HG03457 (cell line): ENCODE measurements at regions not wholly inside any gene's neighbourhood (a gene's known extent, or its start where the extent isn't known, plus 50 kb on each side); places are given as distances from the start of the nearest gene placed in this dataset.
"Not testable (repeated sequence)": the region's sequence is repeated elsewhere in the genome, so short reads cannot be mapped to it uniquely, and the experiment has no call there.

Experiments
- ATAC-seq: cut with Tn5 transposase; IDR thresholded peaks from one replicate; pipeline ENCODE4 v1.9.1; 2021; ENCODE audit warnings: moderate number of reproducible peaks; ENCODE audit not compliant: unreplicated experiment

DNA sequence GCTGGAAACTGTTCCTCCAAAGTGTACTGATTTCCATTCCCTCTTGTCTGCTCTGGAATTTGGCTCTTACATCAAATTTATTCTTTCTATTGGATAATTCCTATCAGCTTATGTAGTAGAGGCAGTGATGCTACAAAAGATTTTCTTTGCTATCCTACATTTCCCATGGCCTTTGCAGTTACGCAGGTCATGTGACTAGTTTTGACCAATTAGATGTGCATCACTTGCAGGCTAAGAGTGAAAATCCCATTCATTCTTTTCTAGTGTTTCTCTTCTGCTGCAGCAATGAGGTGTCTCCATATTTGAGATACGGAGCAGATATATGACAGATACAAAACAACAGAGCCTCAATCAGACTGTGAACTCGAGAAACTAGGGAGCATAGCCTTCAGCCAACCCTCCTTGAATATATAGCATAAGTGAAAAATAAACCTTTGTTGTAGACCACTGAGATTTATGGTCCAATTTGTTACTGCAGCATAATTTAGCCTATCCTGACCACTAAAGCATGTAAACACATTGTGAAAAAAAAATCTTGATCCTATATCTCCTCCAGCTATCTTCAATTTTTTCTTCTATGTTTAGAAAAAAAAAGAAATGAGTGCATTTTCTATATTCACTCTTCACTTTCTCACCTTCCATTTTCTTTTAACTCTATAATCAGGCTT is 102.0 kb downstream of the HNMT start:
- ATAC-seq, result no peak

DNA sequence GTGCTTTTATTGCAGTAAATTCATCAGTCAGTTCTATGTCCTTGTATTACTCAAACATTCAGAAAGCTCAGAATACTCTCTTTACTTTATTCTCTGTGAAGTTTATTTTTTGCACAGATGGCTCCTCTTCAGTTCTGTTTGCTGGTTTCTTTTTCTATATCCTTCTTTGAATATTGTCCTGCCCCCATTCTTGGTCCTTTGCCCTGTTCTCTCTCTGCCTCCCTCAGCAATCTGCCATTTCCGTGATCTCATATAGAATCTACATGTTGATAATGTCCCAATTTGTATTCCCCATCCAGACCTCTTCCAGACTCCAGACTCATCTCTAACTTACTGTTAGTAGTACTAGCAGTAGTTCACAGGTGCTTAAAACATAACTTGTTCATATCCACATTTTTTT is 102.6 kb downstream of the HNMT start:
- ATAC-seq, result no peak

DNA sequence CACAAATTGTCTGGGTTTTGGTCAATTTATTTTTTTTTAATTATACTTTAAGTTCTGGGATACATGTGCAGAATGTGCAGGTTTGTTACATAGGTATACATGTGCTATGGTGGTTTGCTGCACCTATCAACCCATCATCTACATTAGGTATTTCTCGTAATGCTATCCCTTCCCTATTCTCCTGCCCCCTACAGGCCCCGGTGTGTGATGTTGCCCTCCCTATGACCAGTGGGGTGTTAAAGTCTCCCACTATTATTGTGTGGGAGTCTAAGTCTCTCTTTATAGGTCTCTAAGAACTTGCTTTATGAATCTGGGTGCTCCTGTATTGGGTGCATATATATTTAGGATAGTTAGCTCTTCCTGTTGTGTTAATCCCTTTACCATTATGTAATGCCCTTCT is 104.4 kb downstream of the HNMT start:
- not testable (repeated sequence) for ATAC-seq

DNA sequence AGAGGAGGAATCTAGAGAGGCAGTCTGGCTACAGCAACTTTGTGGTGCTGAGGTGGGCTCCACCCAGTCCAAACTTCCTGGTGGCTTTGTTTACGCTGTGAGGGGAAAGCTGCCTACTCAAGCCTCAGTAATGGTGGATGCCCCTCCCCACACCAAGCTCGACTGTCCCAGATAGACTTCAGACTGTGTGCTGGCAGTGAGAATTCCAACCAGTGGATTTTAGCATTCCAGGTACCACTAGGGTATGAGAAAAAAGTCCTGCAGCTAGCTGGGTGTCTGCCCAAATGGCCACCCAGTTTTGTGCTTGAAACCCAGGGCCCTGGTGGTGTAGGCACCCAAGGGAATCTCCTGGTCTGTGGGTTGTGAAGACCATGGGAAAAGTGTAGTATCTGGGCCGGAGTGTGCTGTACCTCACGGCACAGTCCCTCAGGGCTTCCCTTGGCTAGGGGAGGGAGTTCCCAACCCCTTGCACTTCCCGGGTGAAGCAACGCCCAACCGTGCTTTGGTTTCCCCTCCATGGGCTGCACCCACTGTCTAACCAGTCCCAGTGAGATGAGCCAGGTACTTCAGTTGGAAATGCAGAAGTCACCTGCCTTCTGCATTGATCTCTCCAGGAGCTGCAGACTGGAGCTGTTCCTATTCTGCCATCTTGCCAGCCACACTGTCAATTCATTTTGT is 106.9 kb downstream of the HNMT start:
- ATAC-seq, result not testable (repeated sequence)

DNA sequence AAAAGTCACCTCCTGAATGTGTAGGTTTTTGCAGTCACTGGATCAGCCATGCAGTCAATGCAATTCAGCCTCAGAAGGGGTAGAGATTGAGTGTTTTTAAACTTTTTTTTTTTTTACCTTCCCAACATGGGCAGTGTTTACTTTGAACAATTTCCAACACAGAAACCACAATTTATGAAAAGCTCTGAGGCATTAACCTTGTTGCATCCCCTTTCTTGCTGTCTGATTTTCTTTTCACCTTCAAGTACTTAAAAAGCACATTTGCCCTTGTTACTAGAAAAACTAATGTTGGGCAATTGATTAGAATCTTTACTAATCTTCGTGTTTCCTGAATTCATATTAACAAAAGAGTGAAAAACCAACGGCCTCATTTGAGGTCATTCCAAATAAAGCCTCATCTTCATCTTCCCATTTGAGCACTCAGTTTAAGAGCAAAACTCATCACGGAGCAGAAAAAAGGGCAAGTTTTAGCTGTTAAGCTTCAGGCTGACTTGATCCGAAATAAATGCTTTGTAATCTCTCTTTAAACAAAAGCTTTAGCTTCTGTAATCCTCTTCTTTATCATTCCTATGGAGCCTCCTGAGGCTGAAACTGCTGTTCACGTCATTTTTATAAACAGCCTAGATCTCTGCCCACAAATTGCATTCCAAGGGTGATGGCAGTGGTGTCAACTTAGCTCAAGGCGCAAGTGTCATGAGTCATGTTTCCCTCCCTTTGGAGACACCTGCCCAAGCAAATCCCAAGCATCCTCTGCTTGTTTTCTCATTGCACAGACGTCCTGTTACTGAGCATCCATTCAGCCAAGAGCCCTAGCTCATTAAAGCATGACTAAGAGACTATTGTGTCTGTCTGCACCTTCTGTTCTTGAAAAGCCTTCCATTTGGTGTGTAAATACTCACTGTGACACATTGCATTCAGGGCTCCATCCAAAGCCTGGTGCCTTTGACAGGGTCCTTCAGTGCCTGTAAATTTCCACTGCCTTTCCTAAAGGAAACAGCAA is 107.7 kb downstream of the HNMT start:
- no peak for ATAC-seq

DNA sequence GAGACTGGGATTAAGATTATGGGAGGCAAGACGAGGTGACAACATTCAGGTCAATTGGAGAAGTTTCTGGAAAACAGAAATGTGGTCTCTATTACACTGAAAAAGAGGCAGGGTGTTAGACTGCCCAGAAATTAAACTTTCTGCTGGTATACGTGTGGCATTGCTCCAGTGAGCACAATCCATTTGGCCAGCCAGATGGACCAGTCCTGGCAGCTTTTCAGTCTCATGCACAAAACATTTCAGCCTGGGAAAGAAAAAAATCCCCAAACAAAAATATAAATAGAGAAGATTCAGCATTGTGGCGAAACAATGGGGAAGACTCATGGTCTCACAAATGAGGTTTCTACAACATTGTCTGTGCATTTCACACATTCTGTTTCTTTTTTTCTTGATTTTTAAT is 113.9 kb downstream of the HNMT start:
- no peak for ATAC-seq

DNA sequence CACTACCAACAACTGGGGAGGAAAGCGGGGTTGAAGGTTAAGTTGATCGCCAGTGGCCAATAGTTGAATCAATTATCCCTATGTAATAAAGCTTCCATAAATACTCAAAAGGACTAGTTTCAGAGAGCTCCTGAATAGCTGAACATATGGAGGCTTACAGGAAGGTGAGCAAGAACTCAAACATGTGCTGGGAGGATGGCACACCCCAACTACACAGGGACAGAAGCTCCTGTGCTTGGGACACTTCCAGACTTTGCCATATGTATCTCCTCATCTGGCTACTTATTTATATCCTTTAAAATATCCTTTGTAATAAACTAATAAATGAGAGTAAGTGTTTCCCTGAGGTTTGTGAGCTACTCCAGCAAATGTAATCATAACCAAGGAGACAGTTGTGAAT is 115.7 kb downstream of the HNMT start:
- ATAC-seq, result no peak

DNA sequence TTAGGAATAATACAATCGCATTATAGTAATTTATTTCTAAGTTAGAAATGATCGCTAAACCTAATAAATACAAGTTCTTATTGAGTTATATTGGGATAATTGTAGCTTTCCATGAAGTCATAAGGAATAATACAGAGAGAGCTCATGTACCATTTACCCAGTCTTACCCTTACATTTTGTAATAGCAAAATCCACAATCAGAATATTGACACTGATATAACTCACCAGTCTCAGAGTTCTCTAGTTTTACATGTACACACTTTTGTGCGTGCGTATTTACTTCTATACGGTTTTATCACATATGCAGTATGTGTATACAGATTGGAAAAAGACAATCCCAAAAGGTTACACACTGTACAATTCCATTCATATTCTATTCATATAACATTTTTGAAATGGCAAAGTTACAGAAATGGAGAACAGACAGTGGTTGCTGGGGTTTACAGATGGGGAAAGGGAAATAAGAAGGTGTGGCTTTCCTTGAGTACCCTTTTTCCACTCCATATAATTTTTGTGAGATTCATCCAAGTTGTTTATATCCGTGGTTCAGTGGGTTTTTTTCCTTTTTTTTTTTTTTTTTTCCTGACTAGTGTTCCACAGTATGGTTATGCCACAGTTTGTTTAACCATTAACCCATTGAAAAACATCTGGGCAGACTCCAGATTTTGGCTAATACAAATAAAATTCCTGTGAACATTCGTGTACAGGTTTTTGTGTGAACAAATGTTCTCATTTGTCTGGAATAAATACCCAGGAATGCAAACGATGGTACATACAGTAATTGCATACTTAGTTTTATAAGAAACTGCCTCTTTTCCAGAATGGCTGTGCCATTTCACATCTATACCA is 117.2 kb downstream of the HNMT start:
- no peak for ATAC-seq

DNA sequence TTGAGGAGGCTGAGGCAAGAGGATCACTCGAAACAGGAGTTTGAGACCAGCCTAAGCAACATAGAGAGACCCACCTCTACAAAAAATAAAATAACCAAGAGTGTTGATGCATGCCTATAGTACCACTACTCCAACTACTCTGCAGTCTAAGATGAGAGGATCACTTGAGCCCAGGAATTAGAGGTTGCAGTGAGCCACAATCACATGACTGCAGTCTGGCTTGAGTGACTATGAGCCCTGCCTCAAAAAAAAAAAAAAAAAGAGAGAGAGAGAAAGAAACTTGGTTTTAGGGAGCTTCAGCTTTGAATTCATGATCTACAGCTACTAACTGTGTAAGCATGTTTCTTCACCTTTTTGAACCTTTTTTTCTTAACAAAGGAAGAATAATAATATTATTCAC is 119.9 kb downstream of the HNMT start:
- ATAC-seq, result no peak

DNA sequence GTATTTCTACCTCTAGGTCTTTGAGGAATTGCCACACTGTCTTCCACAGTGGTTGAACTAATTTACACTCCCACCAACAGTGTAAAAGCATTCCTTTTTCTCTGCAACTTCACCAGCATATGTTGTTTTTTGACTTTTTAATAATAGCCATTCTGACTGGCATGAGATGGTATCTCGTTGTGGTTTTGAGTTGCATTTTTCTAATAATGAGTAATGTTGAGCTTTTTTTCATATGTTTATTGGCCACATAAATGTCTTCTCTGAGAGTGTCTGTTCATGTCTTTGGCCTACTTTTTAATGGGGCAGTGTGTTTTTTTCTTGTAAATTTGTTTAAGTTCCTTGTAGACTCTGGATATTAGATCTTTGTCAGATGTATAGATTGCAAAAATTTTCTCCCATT is 121.2 kb downstream of the HNMT start:
- ATAC-seq, result not testable (repeated sequence)

DNA sequence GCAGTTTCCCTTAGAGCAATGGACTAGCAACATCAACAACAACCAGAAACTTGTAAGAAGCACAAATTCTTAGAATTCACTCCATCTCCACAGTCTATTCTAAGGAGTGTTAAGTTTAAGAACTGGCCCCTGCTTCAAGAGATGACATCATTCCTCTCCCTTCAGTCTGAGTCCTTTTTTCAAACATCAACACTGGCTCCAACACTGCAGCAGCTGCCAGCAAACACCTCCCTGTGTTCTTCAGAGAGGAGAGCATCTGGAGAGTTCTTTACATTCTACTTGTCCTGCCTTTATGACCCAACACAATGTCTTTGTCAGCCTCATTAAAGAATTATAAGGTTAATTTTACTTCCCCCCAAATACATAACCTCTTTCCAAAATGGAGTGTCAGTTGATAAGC is 122.3 kb downstream of the HNMT start:
- no peak for ATAC-seq

DNA sequence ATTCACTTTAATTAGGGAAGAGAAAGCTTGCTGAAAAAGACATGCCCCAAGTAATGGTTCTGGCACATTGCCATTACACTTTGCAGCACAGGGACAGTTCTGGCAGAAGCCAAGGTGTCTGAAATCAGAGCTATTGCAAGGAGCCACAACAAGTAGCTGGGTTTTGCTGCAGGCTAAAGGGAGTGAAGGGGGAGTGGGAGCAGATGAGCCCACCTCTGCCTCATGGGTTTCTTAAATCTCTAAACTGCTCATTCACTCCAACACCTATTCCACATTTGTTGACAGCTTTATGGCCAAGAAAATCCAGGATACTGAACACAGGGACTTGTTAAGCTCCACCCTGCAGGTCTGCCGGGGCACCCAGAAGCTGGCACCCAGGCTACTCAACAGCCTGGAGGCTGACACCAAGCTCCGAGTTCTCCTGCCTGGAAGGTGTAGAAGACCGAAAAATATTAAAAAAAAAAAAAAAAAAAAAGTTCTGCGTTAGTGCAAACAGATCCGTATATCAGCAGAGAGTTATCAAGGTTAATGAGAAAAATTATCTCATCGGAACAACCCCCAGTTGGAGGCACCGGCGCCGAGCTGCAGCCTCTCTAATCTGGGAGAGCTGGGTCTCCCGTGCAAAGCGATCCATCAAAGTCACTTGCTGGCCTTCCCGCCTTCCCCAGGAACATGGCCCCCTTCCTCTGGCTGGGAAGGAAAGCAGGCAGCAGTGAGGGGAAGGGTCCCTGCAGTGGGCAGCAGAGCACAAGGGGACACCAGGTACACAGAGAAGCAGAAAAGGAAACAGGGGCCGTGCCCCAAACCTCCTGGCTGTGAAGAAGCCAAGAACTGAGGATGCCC is 123.7 kb downstream of the HNMT start:
- ATAC-seq, result no peak

DNA sequence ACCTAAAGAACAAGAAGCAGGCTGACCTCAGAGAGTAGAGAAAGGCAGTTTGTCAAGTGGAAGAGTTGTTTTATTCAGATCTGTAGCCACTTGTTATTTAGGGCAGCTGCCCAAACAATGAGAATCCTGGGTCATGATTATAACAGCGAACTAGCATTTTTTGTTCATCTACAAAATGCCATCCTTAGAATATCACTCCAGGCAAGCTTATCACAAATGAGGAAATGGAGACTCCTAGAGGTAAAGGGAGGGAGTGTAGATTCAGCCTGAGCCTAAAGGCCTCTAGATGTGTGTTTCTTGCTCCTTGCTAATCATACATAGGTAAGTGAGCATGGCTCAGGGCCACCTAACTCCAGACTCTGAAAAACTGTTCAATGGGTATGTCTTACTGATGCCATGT is 126.1 kb downstream of the HNMT start:
- no peak for ATAC-seq

DNA sequence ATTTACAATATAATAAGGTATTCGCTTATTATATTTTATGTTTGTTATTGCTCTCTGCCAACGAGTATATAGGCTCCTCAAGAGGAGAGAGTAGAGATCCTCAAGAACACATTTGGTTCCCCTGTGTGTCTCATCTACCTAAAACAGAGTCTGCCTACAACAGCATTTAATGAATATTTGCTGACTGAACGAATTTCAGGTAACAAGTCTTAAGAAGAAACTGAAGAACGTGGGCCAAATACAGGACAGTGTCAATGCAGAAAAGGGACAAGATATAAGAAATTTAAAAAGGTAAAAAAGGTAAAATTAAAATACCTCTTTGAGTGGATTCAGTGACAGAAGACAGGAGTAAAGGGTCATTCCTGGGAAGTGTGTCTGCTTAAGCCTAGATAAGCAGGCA is 129.2 kb downstream of the HNMT start:
- ATAC-seq, result no peak

DNA sequence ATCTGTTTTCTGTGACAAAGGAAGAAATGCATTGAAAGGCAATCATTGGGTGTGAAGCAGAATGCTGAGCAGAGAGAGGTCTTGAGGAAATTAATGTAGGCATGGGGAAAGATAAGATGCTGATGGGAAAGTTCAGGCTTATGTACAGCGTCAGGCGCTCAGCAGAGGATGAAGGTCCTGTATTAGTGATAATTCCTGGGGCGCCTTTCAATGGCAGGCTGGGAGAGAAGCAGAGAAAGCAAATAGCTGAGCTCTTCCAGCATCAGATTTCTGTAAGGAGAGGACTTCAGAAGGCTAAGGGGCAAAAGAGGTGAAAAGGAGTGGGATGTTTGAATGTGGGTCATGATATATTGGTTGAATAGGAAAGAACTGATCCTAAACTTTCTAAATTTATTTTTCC is 129.8 kb downstream of the HNMT start:
- no peak for ATAC-seq

DNA sequence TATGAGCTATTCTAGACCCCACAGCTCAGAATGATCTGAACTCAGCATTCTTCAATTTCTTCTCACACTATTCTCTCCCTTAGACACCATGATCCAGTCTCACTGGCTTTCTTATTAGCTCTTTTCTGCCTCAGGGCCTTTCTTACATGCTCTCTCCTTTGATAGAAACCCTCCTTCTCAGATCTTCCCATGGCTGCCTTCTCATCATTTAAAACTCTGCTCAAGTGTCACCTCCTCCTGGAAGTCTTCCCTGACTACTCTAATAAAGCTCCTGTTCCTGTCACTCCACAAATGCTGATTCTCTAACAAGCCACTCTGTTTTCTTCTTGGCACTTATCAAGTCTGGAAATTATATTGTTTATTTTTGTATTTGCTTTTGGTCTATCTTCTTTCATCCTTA is 131.1 kb downstream of the HNMT start:
- no peak for ATAC-seq

DNA sequence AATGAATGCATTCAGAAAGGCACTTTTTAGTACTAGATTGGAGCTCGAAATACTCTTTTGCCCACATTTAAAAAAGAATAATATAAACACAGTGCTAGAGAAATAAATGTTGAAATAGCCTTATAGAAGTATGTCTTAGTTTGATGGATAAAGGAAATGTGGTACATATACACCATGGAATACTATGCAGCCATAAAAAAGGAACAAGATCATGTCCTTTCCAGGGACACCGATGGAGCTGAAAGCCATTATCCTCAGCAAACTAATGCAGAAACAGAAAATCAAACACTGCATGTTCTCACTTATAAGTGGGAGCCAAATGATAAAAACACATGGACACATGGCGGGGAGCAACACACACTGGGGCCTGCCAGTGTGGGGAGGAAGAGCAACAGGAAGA is 135.0 kb downstream of the HNMT start:
- ATAC-seq, result not testable (repeated sequence)

DNA sequence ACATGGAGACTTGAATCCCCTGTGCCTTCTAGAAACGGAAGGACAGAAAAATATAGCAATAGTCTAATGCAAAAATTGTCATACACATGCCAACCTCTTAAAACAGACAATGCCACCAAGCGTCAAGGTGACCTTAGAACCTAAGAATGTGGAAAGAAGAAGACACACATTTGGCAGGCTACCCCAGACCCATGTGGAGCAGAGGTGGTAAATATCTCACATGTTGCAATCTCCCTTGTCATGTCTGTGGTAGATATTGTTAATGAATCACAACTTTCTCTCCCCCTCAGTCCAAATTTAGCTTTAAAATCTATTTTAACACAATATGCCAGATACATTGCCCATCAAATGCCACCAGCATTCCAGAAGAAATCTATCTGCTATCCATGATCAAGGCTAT is 137.4 kb downstream of the HNMT start:
- ATAC-seq, result no peak

DNA sequence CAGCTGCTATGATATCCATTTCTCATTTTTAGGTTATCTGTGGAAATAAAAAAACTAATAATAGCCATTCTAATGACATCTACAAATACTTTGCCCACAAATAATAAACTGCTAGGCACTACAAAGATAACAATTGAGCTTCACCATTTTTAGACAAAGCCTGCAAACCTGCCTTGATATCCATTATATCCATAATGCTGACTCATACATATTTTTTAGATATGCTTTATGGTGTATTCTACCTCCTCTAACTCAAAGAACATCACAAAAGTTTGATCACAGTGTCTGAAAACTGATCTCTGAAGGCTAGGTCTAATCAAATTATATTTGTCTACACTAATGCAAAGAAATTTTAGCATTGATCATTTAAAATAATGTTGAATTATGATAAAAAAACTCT is 138.4 kb downstream of the HNMT start:
- ATAC-seq, result no peak

DNA sequence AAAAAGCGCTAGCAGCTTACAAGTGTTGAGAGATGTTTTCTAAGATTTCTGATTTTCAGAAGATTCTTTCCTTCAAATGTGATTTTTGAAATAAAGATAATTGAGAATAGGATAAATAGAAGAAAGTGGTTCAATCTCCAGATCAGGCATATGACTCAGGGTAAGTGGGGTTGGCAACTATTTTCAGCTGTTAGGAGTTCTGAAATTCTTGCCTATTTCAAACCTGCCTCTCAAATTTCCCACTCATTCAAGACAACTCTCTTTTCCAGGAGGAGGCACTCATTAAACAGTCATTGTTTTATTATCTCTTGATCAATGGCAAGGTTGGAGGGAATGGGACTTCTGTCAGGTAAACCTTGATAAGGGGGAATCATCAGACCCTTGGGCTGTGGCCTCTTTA is 138.9 kb downstream of the HNMT start:
- no peak for ATAC-seq
